ENCODE measurements at regions not wholly inside any gene's neighbourhood (a gene's known extent, or its start where the extent isn't known, plus 50 kb on each side); places are given as distances from the start of the nearest gene placed in this dataset.
"Not testable (repeated sequence)": the region's sequence is repeated elsewhere in the genome, so short reads cannot be mapped to it uniquely, and the experiment has no call there.

- not testable (repeated sequence) for TF ChIP-seq POLR2A, CTCF (IDR thresholded peaks at IDR 0.05)
Measured at GRCh38 chr17:16830219-16830618, 140.2 kb downstream of the CCDC144A start.
